ENCODE measurements at regions not wholly inside any gene's neighbourhood (a gene's known extent, or its start where the extent isn't known, plus 50 kb on each side); places are given as distances from the start of the nearest gene placed in this dataset.

GRCh38 chr13:59439776-59440428, 723.8 kb downstream of the DIAPH3 start:
- no peak for TF ChIP-seq TAF1 (IDR thresholded peaks at IDR 0.05; ENCODE audit: borderline replicate concordance, insufficient read depth, low read length)
- TF ChIP-seq REST (IDR thresholded peaks at IDR 0.05; ENCODE audit: insufficient read depth in 1 of 2, low read depth in 2 of 2, low read length in 2 of 2), result no peak
- TF ChIP-seq SIN3A (IDR thresholded peaks at IDR 0.05; ENCODE audit: borderline replicate concordance, insufficient read depth, low read length), result no peak
- no peak for TF ChIP-seq POLR2AphosphoS5 (IDR thresholded peaks at IDR 0.05; ENCODE audit: low read depth, low read length)
- TF ChIP-seq FOXP2 (optimal IDR thresholded peaks at IDR 0.05; ENCODE audit: borderline replicate concordance, extremely low read depth, extremely low read length, insufficient read depth), result no peak

- TF ChIP-seq SIN3A (IDR thresholded peaks at IDR 0.05; ENCODE audit: borderline replicate concordance, insufficient read depth, low read length), result no peak
- TF ChIP-seq REST (IDR thresholded peaks at IDR 0.05; ENCODE audit: insufficient read depth in 1 of 2, low read depth in 2 of 2, low read length in 2 of 2), result no peak
- no peak for TF ChIP-seq TAF1 (IDR thresholded peaks at IDR 0.05; ENCODE audit: borderline replicate concordance, insufficient read depth, low read length)
These were observed 722.0 kb downstream of the DIAPH3 start for GRCh38 chr13:59441596-59442280.

GRCh38 chr13:59442461-59442860, 721.3 kb downstream of the DIAPH3 start:
- no peak for TF ChIP-seq FOXP2 (optimal IDR thresholded peaks at IDR 0.05; ENCODE audit: borderline replicate concordance, extremely low read depth, extremely low read length, insufficient read depth)
- TF ChIP-seq REST (IDR thresholded peaks at IDR 0.05; ENCODE audit: insufficient read depth in 1 of 2, low read depth in 2 of 2, low read length in 2 of 2), result no peak
- TF ChIP-seq SIN3A (IDR thresholded peaks at IDR 0.05; ENCODE audit: borderline replicate concordance, insufficient read depth, low read length), result no peak
- TF ChIP-seq TAF1 (IDR thresholded peaks at IDR 0.05; ENCODE audit: borderline replicate concordance, insufficient read depth, low read length), result no peak
- TF ChIP-seq POLR2AphosphoS5 (IDR thresholded peaks at IDR 0.05; ENCODE audit: low read depth, low read length), result no peak

- TF ChIP-seq POLR2AphosphoS5 (IDR thresholded peaks at IDR 0.05; ENCODE audit: low read depth, low read length), result no peak
- no peak for TF ChIP-seq TAF1 (IDR thresholded peaks at IDR 0.05; ENCODE audit: borderline replicate concordance, insufficient read depth, low read length)
- no peak for TF ChIP-seq REST (IDR thresholded peaks at IDR 0.05; ENCODE audit: insufficient read depth in 1 of 2, low read depth in 2 of 2, low read length in 2 of 2)
- no peak for TF ChIP-seq FOXP2 (optimal IDR thresholded peaks at IDR 0.05; ENCODE audit: borderline replicate concordance, extremely low read depth, extremely low read length, insufficient read depth)
- no peak for TF ChIP-seq SIN3A (IDR thresholded peaks at IDR 0.05; ENCODE audit: borderline replicate concordance, insufficient read depth, low read length)
These were observed 720.7 kb downstream of the DIAPH3 start for GRCh38 chr13:59442944-59443486.
